ENCODE measurements at regions not wholly inside any gene's neighbourhood (a gene's known extent, or its start where the extent isn't known, plus 50 kb on each side); places are given as distances from the start of the nearest gene placed in this dataset.

DNA sequence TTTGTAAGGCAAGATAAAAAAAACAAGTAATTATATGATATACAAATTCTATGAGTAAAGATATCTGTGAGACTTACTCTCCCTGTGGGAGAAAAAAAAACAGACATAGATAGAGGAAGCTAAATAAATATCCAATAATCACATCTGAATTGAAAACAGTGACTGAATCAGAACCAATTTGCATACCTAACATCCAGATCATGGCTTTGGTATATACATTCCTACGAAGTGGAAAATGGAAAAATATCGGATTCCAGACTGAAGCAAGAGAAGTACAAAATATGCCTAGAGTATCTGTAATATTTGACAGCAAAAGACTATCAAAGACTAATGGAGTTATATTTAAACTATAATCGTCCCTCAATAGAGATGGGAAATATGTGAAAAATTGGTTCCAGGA, 1108.1 kb upstream of the CHAC2 start:
- TF ChIP-seq, protein P1, sequence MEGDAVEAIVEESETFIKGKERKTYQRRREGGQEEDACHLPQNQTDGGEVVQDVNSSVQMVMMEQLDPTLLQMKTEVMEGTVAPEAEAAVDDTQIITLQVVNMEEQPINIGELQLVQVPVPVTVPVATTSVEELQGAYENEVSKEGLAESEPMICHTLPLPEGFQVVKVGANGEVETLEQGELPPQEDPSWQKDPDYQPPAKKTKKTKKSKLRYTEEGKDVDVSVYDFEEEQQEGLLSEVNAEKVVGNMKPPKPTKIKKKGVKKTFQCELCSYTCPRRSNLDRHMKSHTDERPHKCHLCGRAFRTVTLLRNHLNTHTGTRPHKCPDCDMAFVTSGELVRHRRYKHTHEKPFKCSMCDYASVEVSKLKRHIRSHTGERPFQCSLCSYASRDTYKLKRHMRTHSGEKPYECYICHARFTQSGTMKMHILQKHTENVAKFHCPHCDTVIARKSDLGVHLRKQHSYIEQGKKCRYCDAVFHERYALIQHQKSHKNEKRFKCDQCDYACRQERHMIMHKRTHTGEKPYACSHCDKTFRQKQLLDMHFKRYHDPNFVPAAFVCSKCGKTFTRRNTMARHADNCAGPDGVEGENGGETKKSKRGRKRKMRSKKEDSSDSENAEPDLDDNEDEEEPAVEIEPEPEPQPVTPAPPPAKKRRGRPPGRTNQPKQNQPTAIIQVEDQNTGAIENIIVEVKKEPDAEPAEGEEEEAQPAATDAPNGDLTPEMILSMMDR (IDR thresholded peaks at IDR 0.05; ENCODE audit: insufficient read depth, low read length, poor library complexity, severe bottlenecking): no peak
- TF ChIP-seq EZH2phosphoT487 (conservative IDR thresholded peaks at IDR 0.05; ENCODE audit: low read length): no peak

Data from SU-DHL-6 (cell line).